ENCODE measurements at regions not wholly inside any gene's neighbourhood (a gene's known extent, or its start where the extent isn't known, plus 50 kb on each side); places are given as distances from the start of the nearest gene placed in this dataset.

GRCh38 chr4:165760182-165760581, 112.9 kb upstream of the TLL1 start:
- no peak overlapping the region for H3K9ac ChIP-seq (ENCODE audit: control insufficient read depth, extremely low read depth, insufficient read depth, low read length)
- H3K4me2 ChIP-seq (ENCODE audit: control insufficient read depth, extremely low read depth, insufficient read depth, low read depth, low read length) = no peak overlapping the region
- DNase-seq (ENCODE audit: low read depth, low spot score) (no peak), FAIRE-seq (no peak)
- no peaks in the 10 kb centered on the region for H3K9me1 ChIP-seq (ENCODE audit: control insufficient read depth, extremely low read depth, insufficient read depth, low read length)
- H3K4me1 ChIP-seq (ENCODE audit: control insufficient read depth, extremely low read depth, insufficient read depth, low read length) = no peaks in the 10 kb centered on the region
- H3K36me3 ChIP-seq (ENCODE audit: control insufficient read depth in 2 of 2, extremely low read depth in 1 of 2, insufficient read depth in 2 of 2, low read length in 2 of 2) = no peaks in the 10 kb centered on the region
- H2AFZ ChIP-seq (ENCODE audit: control insufficient read depth, low read length) = no peak overlapping the region
- no peaks in the 10 kb centered on the region for H4K20me1 ChIP-seq (ENCODE audit: control insufficient read depth, extremely low read depth, insufficient read depth, low read length)
- H3K4me3 ChIP-seq (ENCODE audit: control insufficient read depth in 2 of 3, extremely low read depth in 1 of 3, insufficient read depth in 2 of 3, low read depth in 1 of 3, low read length in 3 of 3) = no peak overlapping the region
- H3K79me2 ChIP-seq (ENCODE audit: control insufficient read depth, insufficient read depth, low read length) = no peaks in the 10 kb centered on the region
- dilution Hi-C loops (cut with MboI; ENCODE audit: extremely low pct_ligation_motif_present, low sequenced_read_pairs) = no loop called here
- no peaks in the 10 kb centered on the region for H3K27me3 ChIP-seq (ENCODE audit: control insufficient read depth, extremely low read depth, insufficient read depth, low read length)
- H3K27ac ChIP-seq (ENCODE audit: control insufficient read depth, insufficient read depth, low read length) = no peak overlapping the region
- TF ChIP-seq CTCF (optimal IDR thresholded peaks at IDR 0.05 in 1 of 3, IDR thresholded peaks at IDR 0.05 in 1 of 3, conservative IDR thresholded peaks at IDR 0.05 in 1 of 3; ENCODE audit: extremely low read depth in 1 of 3, insufficient read depth in 2 of 3, low read length in 3 of 3) (no peak), EZH2 (IDR thresholded peaks at IDR 0.05; ENCODE audit: low read length) (no peak)
- H3K9me3 ChIP-seq (ENCODE audit: control insufficient read depth, low read depth, low read length) = no peaks in the 10 kb centered on the region

GRCh38 chr4:165761963-165762362, 111.1 kb upstream of the TLL1 start:
- dilution Hi-C loops (cut with MboI; ENCODE audit: extremely low pct_ligation_motif_present, low sequenced_read_pairs) = no loop called here
- FAIRE-seq = no peak
- no peaks in the 10 kb centered on the region for H3K9me3 ChIP-seq (ENCODE audit: control insufficient read depth, low read depth, low read length)
- H3K9ac ChIP-seq (ENCODE audit: control insufficient read depth, extremely low read depth, insufficient read depth, low read length) = no peak overlapping the region
- H3K36me3 ChIP-seq (ENCODE audit: control insufficient read depth in 2 of 2, extremely low read depth in 1 of 2, insufficient read depth in 2 of 2, low read length in 2 of 2) = no peaks in the 10 kb centered on the region
- H4K20me1 ChIP-seq (ENCODE audit: control insufficient read depth, extremely low read depth, insufficient read depth, low read length) = no peaks in the 10 kb centered on the region
- no peaks in the 10 kb centered on the region for H3K79me2 ChIP-seq (ENCODE audit: control insufficient read depth, insufficient read depth, low read length)
- H3K27me3 ChIP-seq (ENCODE audit: control insufficient read depth, extremely low read depth, insufficient read depth, low read length) = no peaks in the 10 kb centered on the region
- no peak overlapping the region for H3K27ac ChIP-seq (ENCODE audit: control insufficient read depth, insufficient read depth, low read length)
- H3K4me3 ChIP-seq (ENCODE audit: control insufficient read depth in 2 of 3, extremely low read depth in 1 of 3, insufficient read depth in 2 of 3, low read depth in 1 of 3, low read length in 3 of 3) = no peak overlapping the region
- H3K4me2 ChIP-seq (ENCODE audit: control insufficient read depth, extremely low read depth, insufficient read depth, low read depth, low read length) = no peak overlapping the region
- no peaks in the 10 kb centered on the region for H3K9me1 ChIP-seq (ENCODE audit: control insufficient read depth, extremely low read depth, insufficient read depth, low read length)
- H2AFZ ChIP-seq (ENCODE audit: control insufficient read depth, low read length) = no peak overlapping the region
- TF ChIP-seq EZH2 (IDR thresholded peaks at IDR 0.05; ENCODE audit: low read length) (no peak), CTCF (optimal IDR thresholded peaks at IDR 0.05 in 1 of 3, IDR thresholded peaks at IDR 0.05 in 1 of 3, conservative IDR thresholded peaks at IDR 0.05 in 1 of 3; ENCODE audit: extremely low read depth in 1 of 3, insufficient read depth in 2 of 3, low read length in 3 of 3) (no peak)
- DNase-seq (ENCODE audit: low read depth, low spot score) = no peak
- H3K4me1 ChIP-seq (ENCODE audit: control insufficient read depth, extremely low read depth, insufficient read depth, low read length) = no peaks in the 10 kb centered on the region
